Lower leg skin (tissue), 3 donors: ENCODE measurements at regions not wholly inside any gene's neighbourhood (a gene's known extent, or its start where the extent isn't known, plus 50 kb on each side); places are given as distances from the start of the nearest gene placed in this dataset.

Source experiments
- POLR2A ChIP-seq, 2 donors: fragments of 450-650 bp; IDR thresholded peaks; one replicate each; pipeline ENCODE4 v1.6.1; 2016 to 2017; ENCODE audit warnings: antibody characterized with exemption in 2 of 2, mild to moderate bottlenecking in 1 of 2, moderate library complexity in 1 of 2
- TF ChIP-seq, protein P1 (sequence below), 3 donors: fragments of 450-650 bp; IDR thresholded peaks; one replicate each; pipeline ENCODE4 v1.5.1; 2016; ENCODE audit warnings: antibody characterized with exemption in 3 of 3, mild to moderate bottlenecking in 3 of 3, moderate library complexity in 2 of 3

DNA sequence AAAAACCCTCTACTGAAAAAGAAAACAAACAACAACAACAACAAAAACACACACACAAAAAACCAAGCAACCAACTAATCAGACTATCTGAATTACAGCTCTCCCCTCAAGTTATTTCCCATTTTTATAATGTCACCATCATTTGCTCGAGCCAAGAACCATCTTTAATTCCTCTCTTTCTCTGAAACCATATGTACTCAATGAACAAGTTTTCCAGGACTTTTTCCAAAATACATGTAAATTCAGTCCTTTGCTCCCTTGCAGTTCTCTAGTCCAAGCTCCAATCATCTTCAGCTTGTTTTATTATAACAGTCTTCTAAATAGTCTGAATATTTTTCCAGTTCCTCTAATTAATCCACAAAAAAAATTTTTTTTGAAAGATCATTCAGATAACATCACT lies 506.0 kb downstream of the NXPH1 start:
- TF ChIP-seq POLR2A (IDR thresholded peaks at IDR 0.05): no peak
- TF ChIP-seq, protein P1, sequence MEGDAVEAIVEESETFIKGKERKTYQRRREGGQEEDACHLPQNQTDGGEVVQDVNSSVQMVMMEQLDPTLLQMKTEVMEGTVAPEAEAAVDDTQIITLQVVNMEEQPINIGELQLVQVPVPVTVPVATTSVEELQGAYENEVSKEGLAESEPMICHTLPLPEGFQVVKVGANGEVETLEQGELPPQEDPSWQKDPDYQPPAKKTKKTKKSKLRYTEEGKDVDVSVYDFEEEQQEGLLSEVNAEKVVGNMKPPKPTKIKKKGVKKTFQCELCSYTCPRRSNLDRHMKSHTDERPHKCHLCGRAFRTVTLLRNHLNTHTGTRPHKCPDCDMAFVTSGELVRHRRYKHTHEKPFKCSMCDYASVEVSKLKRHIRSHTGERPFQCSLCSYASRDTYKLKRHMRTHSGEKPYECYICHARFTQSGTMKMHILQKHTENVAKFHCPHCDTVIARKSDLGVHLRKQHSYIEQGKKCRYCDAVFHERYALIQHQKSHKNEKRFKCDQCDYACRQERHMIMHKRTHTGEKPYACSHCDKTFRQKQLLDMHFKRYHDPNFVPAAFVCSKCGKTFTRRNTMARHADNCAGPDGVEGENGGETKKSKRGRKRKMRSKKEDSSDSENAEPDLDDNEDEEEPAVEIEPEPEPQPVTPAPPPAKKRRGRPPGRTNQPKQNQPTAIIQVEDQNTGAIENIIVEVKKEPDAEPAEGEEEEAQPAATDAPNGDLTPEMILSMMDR (IDR thresholded peaks at IDR 0.05): no peak
